ENCODE measurements at regions not wholly inside any gene's neighbourhood (a gene's known extent, or its start where the extent isn't known, plus 50 kb on each side); places are given as distances from the start of the nearest gene placed in this dataset.

- ATAC-seq (no peak), DNase-seq (ENCODE audit: low read depth in 1 of 2, low spot score in 1 of 2) (no peak), FAIRE-seq (no peak)
- no peak overlapping the region for H3K4me2 ChIP-seq
- CTCF ChIA-PET = no interaction called here
- under 1% methylated on average over 4 of the region's 4 CpGs for WGBS (ENCODE audit: missing lambda C conversion rate)
- H3K4me3 ChIP-seq = no peak overlapping the region
- POLR2A ChIA-PET = no interaction called here
- TF ChIP-seq KDM5A (IDR thresholded peaks at IDR 0.05) = no peak
- no peak for TF ChIP-seq RNF2 (IDR thresholded peaks at IDR 0.05; ENCODE audit: borderline replicate concordance, low read depth)
- H3K27ac ChIP-seq = no peak overlapping the region
- no peaks in the 10 kb centered on the region for H3K4me1 ChIP-seq
- peaks cover 12% of the 10 kb centered on the region; the same call in 1 of the 3 replicates for H3K9me3 ChIP-seq
These were observed 825.4 kb downstream of the UQCRFS1 start for GRCh38 chr19:28387507-28387906.

- 18% methylated on average over 6 of the region's 6 CpGs for WGBS (ENCODE audit: missing lambda C conversion rate)
- POLR2A ChIA-PET = no interaction called here
These were observed 826.5 kb downstream of the UQCRFS1 start for GRCh38 chr19:28386470-28386869.

More at GRCh38 chr19:28386470-28386869, 826.5 kb downstream of the UQCRFS1 start:
- no peaks in the 10 kb centered on the region for H3K4me1 ChIP-seq
- no peak; a peak in 1 of 6 replicates for ATAC-seq
- no peak overlapping the region for H3K4me3 ChIP-seq
- CTCF ChIA-PET = no interaction called here
- TF ChIP-seq HOXA7 (CRISPR knock-in tag; IDR thresholded peaks at IDR 0.05) (no peak), PBX3 (IDR thresholded peaks at IDR 0.05) (no peak), CBX8 (IDR thresholded peaks at IDR 0.05) (no peak), CTCF (IDR thresholded peaks at IDR 0.05) (no peak), EP300 (IDR thresholded peaks at IDR 0.05) (no peak), MYC (IDR thresholded peaks at IDR 0.05; ENCODE audit: borderline replicate concordance, low read length) (no peak), POLR2A (IDR thresholded peaks at IDR 0.05; ENCODE audit: low read length) (no peak), JUN (IDR thresholded peaks at IDR 0.05) (no peak), REST (IDR thresholded peaks at IDR 0.05) (no peak), NFE2L2 (conservative IDR thresholded peaks at IDR 0.05; ENCODE audit: low read length) (no peak), RARB (CRISPR knock-in tag; IDR thresholded peaks at IDR 0.05) (no peak), FOXS1 (CRISPR knock-in tag; IDR thresholded peaks at IDR 0.05) (no peak), JUNB (IDR thresholded peaks at IDR 0.05) (no peak), HOXB5 (CRISPR knock-in tag; IDR thresholded peaks at IDR 0.05) (no peak), ESRRA (IDR thresholded peaks at IDR 0.05; ENCODE audit: borderline replicate concordance, low read length) (no peak), HMGXB4 (CRISPR knock-in tag; IDR thresholded peaks at IDR 0.05; ENCODE audit: borderline replicate concordance) (no peak), MAZ (IDR thresholded peaks at IDR 0.05; ENCODE audit: borderline replicate concordance, low read depth, low read length) (no peak), NPAS2 (CRISPR knock-in tag; IDR thresholded peaks at IDR 0.05; ENCODE audit: borderline replicate concordance) (no peak), RNF2 (IDR thresholded peaks at IDR 0.05; ENCODE audit: borderline replicate concordance, low read depth) (no peak), HES2 (IDR thresholded peaks at IDR 0.05) (no peak)
- H3K4me2 ChIP-seq = no peak overlapping the region
- peaks cover 9% of the 10 kb centered on the region; the same call in 1 of the 3 replicates for H3K9me3 ChIP-seq
- no peak for FAIRE-seq
- DNase-seq (ENCODE audit: low read depth in 1 of 2, low spot score in 1 of 2) = no peak
- no peak overlapping the region for H3K27ac ChIP-seq

Data from A549 (cell line).